Upper lobe of left lung (tissue), 4 donors: ENCODE measurements at regions not wholly inside any gene's neighbourhood (a gene's known extent, or its start where the extent isn't known, plus 50 kb on each side); places are given as distances from the start of the nearest gene placed in this dataset.

Experiments used
- POLR2A ChIP-seq, 4 donors: fragments of 450-650 bp; IDR thresholded peaks; one replicate each; pipeline ENCODE4 v1.5.1; 2016 to 2017; ENCODE audit warnings: antibody characterized with exemption in 4 of 4, mild to moderate bottlenecking in 2 of 4
- TF ChIP-seq, protein P1 (sequence below), 6 experiments: fragments of 450-650 bp in 4 of 6; fragments of 200-600 bp in 2 of 6; sonication (generic) in 2 of 6; IDR thresholded peaks; one replicate each; pipeline ENCODE4 v1.5.1; 2016 to 2019; ENCODE audit warnings: antibody characterized with exemption in 6 of 6

DNA sequence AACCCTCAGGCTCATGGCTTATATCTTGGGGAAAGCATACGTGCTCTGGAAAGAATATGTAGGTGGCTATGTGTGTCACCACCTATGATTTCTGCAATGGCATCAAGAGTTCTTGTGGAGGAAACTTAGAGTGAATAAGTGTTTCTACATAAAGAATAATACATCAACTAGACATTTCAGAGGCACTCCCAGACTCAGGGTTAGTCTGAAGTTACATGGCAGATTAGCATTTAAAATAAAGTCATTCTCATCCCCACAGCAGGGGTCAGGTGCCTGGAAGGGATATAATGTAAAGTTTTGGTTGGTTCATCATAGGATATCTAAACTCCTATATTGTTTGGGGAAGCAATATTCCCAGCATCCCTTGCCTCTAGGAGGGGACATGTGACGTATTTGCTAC lies 182.1 kb downstream of the PCTP start:
- TF ChIP-seq, protein P1, sequence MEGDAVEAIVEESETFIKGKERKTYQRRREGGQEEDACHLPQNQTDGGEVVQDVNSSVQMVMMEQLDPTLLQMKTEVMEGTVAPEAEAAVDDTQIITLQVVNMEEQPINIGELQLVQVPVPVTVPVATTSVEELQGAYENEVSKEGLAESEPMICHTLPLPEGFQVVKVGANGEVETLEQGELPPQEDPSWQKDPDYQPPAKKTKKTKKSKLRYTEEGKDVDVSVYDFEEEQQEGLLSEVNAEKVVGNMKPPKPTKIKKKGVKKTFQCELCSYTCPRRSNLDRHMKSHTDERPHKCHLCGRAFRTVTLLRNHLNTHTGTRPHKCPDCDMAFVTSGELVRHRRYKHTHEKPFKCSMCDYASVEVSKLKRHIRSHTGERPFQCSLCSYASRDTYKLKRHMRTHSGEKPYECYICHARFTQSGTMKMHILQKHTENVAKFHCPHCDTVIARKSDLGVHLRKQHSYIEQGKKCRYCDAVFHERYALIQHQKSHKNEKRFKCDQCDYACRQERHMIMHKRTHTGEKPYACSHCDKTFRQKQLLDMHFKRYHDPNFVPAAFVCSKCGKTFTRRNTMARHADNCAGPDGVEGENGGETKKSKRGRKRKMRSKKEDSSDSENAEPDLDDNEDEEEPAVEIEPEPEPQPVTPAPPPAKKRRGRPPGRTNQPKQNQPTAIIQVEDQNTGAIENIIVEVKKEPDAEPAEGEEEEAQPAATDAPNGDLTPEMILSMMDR (IDR thresholded peaks at IDR 0.05), result no peak
- no peak for TF ChIP-seq POLR2A (IDR thresholded peaks at IDR 0.05)
